Neural progenitor cell (in vitro differentiated cells): ENCODE measurements at regions not wholly inside any gene's neighbourhood (a gene's known extent, or its start where the extent isn't known, plus 50 kb on each side); places are given as distances from the start of the nearest gene placed in this dataset.

Experiments used
- DNase-seq: peaks from one replicate; pipeline ENCODE4 v3.0.0-alpha.2; 2016; ENCODE audit warnings: low spot score
- H2AFZ ChIP-seq: fragments of 200-600 bp; sonication (generic); replicated peaks from 2 replicates; pipeline ENCODE4 v1.6.1; 2016; ENCODE audit warnings: antibody characterized with exemption
- H3F3A ChIP-seq: fragments of 200-600 bp; sonication (generic); 2 replicates; pipeline ENCODE4 v1.6.1; 2016; ENCODE audit warnings: antibody characterized with exemption, low read depth
- H3K27ac ChIP-seq: fragments of 200-600 bp; sonication (generic); 2 replicates; pipeline ENCODE4 v1.5.1; 2016; ENCODE audit warnings: mild to moderate bottlenecking
- H3K27me3 ChIP-seq: fragments of 200-600 bp; sonication (generic); 2 replicates; pipeline ENCODE4 v1.6.1; 2016; ENCODE audit warnings: mild to moderate bottlenecking, moderate library complexity
- H3K36me3 ChIP-seq: fragments of 200-600 bp; sonication (generic); 2 replicates; pipeline ENCODE4 v1.5.1; 2016
- H3K4me1 ChIP-seq: fragments of 200-600 bp; sonication (generic); 2 replicates; pipeline ENCODE4 v1.6.1; 2016; ENCODE audit warnings: mixed run types
- H3K4me2 ChIP-seq: fragments of 200-600 bp; sonication (generic); 2 replicates; pipeline ENCODE4 v1.6.1; 2016
- H3K4me3 ChIP-seq: fragments of 200-600 bp; sonication (generic); 2 replicates; pipeline ENCODE4 v1.5.1; 2016
- H3K79me2 ChIP-seq: fragments of 200-600 bp; sonication (generic); 2 replicates; pipeline ENCODE4 v1.6.1; 2016; ENCODE audit warnings: low read depth
- H3K9ac ChIP-seq: fragments of 200-600 bp; sonication (generic); 2 replicates; pipeline ENCODE4 v1.6.1; 2016
- H3K9me3 ChIP-seq: fragments of 200-600 bp; sonication (generic); 2 replicates; pipeline ENCODE4 v1.5.1; 2016; ENCODE audit warnings: low read depth
- H4K20me1 ChIP-seq: fragments of 200-600 bp; sonication (generic); 2 replicates; pipeline ENCODE4 v1.6.1; 2016; ENCODE audit warnings: low read depth
- H3K27ac Mint-ChIP-seq: 3 replicates; pipeline ENCODE4 v1.8.0; 2021; ENCODE audit warnings: mixed read lengths
- H3K27me3 Mint-ChIP-seq: 2 replicates; pipeline ENCODE4 v1.8.0; 2022; ENCODE audit warnings: low read depth, mild to moderate bottlenecking, inconsistent platforms, moderate library complexity, mixed read lengths; ENCODE audit not compliant: insufficient read depth
- H3K36me3 Mint-ChIP-seq: 3 replicates; pipeline ENCODE4 v1.8.0; 2021; ENCODE audit warnings: mixed read lengths
- H3K4me1 Mint-ChIP-seq: 3 replicates; pipeline ENCODE4 v1.8.0; 2021; ENCODE audit warnings: mixed read lengths
- H3K4me3 Mint-ChIP-seq: 3 replicates; pipeline ENCODE4 v1.8.0; 2021; ENCODE audit warnings: mild to moderate bottlenecking, moderate library complexity, mixed read lengths
- H3K9me3 Mint-ChIP-seq: 3 replicates; pipeline ENCODE4 v1.8.0; 2020; ENCODE audit warnings: mixed read lengths
- CTCF ChIP-seq: fragments of 200-600 bp; sonication (generic); IDR thresholded peaks from 2 replicates; pipeline ENCODE4 v1.5.1; 2017; ENCODE audit warnings: antibody characterized with exemption, mild to moderate bottlenecking
- EZH2 ChIP-seq: fragments of 200-600 bp; sonication (generic); IDR thresholded peaks from 2 replicates; pipeline ENCODE4 v1.6.1; 2017; ENCODE audit warnings: antibody characterized with exemption, mild to moderate bottlenecking, moderate library complexity
- EZH2phosphoT487 ChIP-seq: fragments of 200-600 bp; sonication (generic); IDR thresholded peaks from 2 replicates; pipeline ENCODE4 v1.6.1; 2017; ENCODE audit warnings: antibody characterized with exemption

DNA sequence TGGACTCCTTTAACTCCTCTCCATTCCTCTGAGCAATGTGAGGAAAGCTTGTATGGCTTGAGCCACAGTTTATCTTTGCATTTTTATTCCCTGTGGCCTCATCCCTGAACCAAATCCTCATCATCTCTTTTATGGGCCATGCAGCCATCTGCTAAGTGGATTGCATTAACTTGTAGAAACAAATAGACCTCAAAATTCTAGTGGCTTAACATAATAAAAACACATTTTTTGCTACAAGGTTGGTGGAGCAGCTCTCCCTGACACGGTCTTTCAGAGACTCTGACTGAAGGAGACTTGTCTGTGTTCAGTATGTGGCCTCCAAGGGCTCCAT is 135.3 kb downstream of the RPL22L1 start:
- Mint-ChIP-seq H3K4me3 (no peak overlapping the region), H3K27me3 (peaks cover 5% of the 10 kb centered on the region), H3K9me3 (no peaks in the 10 kb centered on the region), H3K27ac (no peak overlapping the region), H3K36me3 (no peaks in the 10 kb centered on the region), H3K4me1 (peaks cover 22% of the 10 kb centered on the region)
- TF ChIP-seq EZH2phosphoT487: no peak
- no peak for TF ChIP-seq CTCF
- TF ChIP-seq EZH2: no peak
- Histone ChIP-seq H3K27me3 (no peaks in the 10 kb centered on the region), H3K9ac (no peak overlapping the region), H3K9me3 (no peaks in the 10 kb centered on the region), H3K4me1 (peaks cover 5% of the 10 kb centered on the region), H3K36me3 (no peaks in the 10 kb centered on the region), H3K79me2 (no peaks in the 10 kb centered on the region), H3F3A (no peaks in the 10 kb centered on the region), H2AFZ (no peak overlapping the region), H4K20me1 (no peaks in the 10 kb centered on the region), H3K4me2 (no peak overlapping the region), H3K27ac (no peak overlapping the region), H3K4me3 (no peak overlapping the region)
- no peak for DNase-seq

GRCh38 chr3:170734043-170734734 is 135.8 kb downstream of the RPL22L1 start:
- Mint-ChIP-seq H3K9me3 (no peaks in the 10 kb centered on the region), H3K4me1 (peaks cover 22% of the 10 kb centered on the region), H3K4me3 (no peak overlapping the region), H3K27ac (no peak overlapping the region), H3K36me3 (no peaks in the 10 kb centered on the region), H3K27me3 (peaks cover 5% of the 10 kb centered on the region)
- H2AFZ ChIP-seq: peak overlapping the region; percentile 77
- peaks cover 5% of the 10 kb centered on the region for H3K4me1 ChIP-seq
- no peak overlapping the region for H3K27ac ChIP-seq
- H3K9ac ChIP-seq: no peak overlapping the region
- no peaks in the 10 kb centered on the region for H3K36me3 ChIP-seq
- no peak overlapping the region for H3K4me3 ChIP-seq
- no peaks in the 10 kb centered on the region for H3K27me3 ChIP-seq
- no peaks in the 10 kb centered on the region for H4K20me1 ChIP-seq
- no peak overlapping the region for H3K4me2 ChIP-seq
- TF ChIP-seq CTCF: no peak
- no peak for TF ChIP-seq EZH2phosphoT487
- TF ChIP-seq EZH2: no peak
- H3K79me2 ChIP-seq: no peaks in the 10 kb centered on the region
- no peaks in the 10 kb centered on the region for H3K9me3 ChIP-seq
- peak; percentile 3 for DNase-seq
- H3F3A ChIP-seq: no peaks in the 10 kb centered on the region

DNA sequence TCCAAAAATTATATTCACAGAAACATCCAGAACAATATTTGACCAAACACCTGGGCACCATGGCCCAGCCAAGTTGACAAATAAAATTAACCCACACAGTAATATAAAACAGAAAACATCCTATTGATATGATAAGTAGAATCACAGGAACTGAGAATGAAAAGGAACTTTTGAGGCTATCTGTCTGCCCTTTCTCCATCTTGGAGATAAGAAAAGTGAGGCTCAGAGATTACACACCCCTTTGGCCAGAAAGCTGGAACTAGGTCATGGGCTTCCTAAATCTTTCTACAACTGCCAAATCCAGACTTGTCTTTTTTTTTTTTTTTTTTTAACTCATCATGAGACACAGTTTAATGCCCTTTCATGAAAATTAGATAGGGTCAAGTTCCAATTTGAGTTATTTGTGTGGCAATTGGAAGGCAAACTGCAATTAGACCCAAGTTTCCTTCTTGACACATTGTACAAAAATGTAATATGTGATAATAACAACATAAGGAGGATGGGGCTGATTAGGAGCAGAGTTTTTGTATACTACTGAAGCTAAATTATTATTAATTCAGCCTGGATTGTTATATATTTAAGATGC is 137.2 kb downstream of the RPL22L1 start:
- Histone ChIP-seq H3K79me2 (no peaks in the 10 kb centered on the region), H3F3A (no peaks in the 10 kb centered on the region), H3K9ac (no peak overlapping the region), H3K36me3 (no peaks in the 10 kb centered on the region), H4K20me1 (no peaks in the 10 kb centered on the region), H3K27me3 (no peaks in the 10 kb centered on the region), H3K4me1 (peaks cover 5% of the 10 kb centered on the region), H3K27ac (no peak overlapping the region), H2AFZ (no peak overlapping the region), H3K9me3 (no peaks in the 10 kb centered on the region), H3K4me2 (no peak overlapping the region), H3K4me3 (no peak overlapping the region)
- TF ChIP-seq CTCF (no peak), EZH2phosphoT487 (no peak), EZH2 (no peak)
- Mint-ChIP-seq H3K9me3 (no peaks in the 10 kb centered on the region), H3K4me1 (peaks cover 22% of the 10 kb centered on the region), H3K36me3 (no peaks in the 10 kb centered on the region), H3K4me3 (no peak overlapping the region), H3K27ac (no peak overlapping the region), H3K27me3 (peaks cover 5% of the 10 kb centered on the region)
- no peak for DNase-seq
